HepG2 (cell line): ENCODE measurements at regions not wholly inside any gene's neighbourhood (a gene's known extent, or its start where the extent isn't known, plus 50 kb on each side); places are given as distances from the start of the nearest gene placed in this dataset.

Source experiments
- ATAC-seq: fragments of 200-7000 bp; cut with Tn5 transposase; 3 replicates; pipeline ENCODE4 v1.9.1; 2020; ENCODE audit warnings: mild to moderate bottlenecking, moderate library complexity
- BruUV-seq: library from RNA; stranded (reverse); fragments of 400-500 nt; replicated peaks from 2 replicates; lab custom pipeline; 2021; lab: Mats Ljungman, UMichigan
- CTCF ChIA-PET: fragments of 300-600 bp; formaldehyde crosslinking; extraction: SDS; loops from one replicate; lab custom pipeline; 2021; ENCODE audit warnings: low total read pairs, inconsistent platforms, low intra/inter-chr PET ratio; lab: Yijun Ruan, JAX
- POLR2A ChIA-PET: fragments of 350-600 bp; sonication (Branson Sonifier 250); formaldehyde crosslinking; loops from one replicate; lab custom pipeline; 2020; ENCODE audit warnings: antibody characterized with exemption, inconsistent platforms; lab: Yijun Ruan, JAX
- DNase-seq: peaks from one replicate; pipeline ENCODE4 v3.0.0-alpha.2; 2015; ENCODE audit warnings: low spot score
- FAIRE-seq: peaks from 3 replicates; lab custom pipeline; 2011; peaks lifted over from hg19 to GRCh38; lab: Jason Lieb, UNC
- H2AFZ ChIP-seq: one replicate; pipeline ENCODE4 v1.6.1; 2011; ENCODE audit warnings: low read length, inconsistent platforms
- H3K27ac ChIP-seq: fragments of 300-600 bp; 3 replicates; pipeline ENCODE4 v1.8.0; 2011; ENCODE audit warnings: mixed run types, mild to moderate bottlenecking, mixed read lengths, low read length, inconsistent platforms; ENCODE audit not compliant: insufficient read depth; ENCODE audit errors: extremely low read length
- H3K27me3 ChIP-seq, 2 experiments: fragments of 200-600 bp in 1 of 2; 2 replicates in 1 of 2; 3 replicates in 1 of 2; pipeline versions ENCODE4 v1.6.0 to v1.8.0; 2011; ENCODE audit warnings: low read length in 2 of 2, mild to moderate bottlenecking in 2 of 2, moderate library complexity in 2 of 2, inconsistent platforms in 1 of 2; ENCODE audit not compliant: insufficient read depth in 2 of 2, control insufficient read depth in 1 of 2
- H3K36me3 ChIP-seq, 2 experiments: fragments of 200-600 bp in 1 of 2; replicated peaks in 1 of 2; 2 replicates in 1 of 2; 3 replicates in 1 of 2; pipeline versions ENCODE4 v1.5.1 to v1.8.0; 2011; ENCODE audit warnings: low read length in 2 of 2, inconsistent platforms in 1 of 2; ENCODE audit not compliant: insufficient read depth in 2 of 2, control insufficient read depth in 1 of 2
- H3K4me1 ChIP-seq: 2 replicates; pipeline ENCODE4 v1.5.1; 2012; ENCODE audit warnings: low read length, inconsistent platforms; ENCODE audit not compliant: insufficient read depth
- H3K4me2 ChIP-seq: 2 replicates; pipeline ENCODE4 v1.6.0; 2011; ENCODE audit warnings: low read depth, low read length, inconsistent platforms
- H3K4me3 ChIP-seq, 3 experiments: fragments of 200-600 bp in 1 of 3; sonication (generic), shearing (Covaris generic) in 1 of 3; replicated peaks in 1 of 3; 2 replicates each; pipeline ENCODE4 v1.5.1; 2011 to 2016; ENCODE audit warnings: low read length in 3 of 3, inconsistent platforms in 2 of 3, low read depth in 2 of 3, mild to moderate bottlenecking in 2 of 3, control low read depth in 1 of 3, mixed read lengths in 1 of 3; ENCODE audit not compliant: insufficient read depth in 1 of 3
- H3K79me2 ChIP-seq: one replicate; pipeline ENCODE4 v1.6.1; 2011; ENCODE audit warnings: low read length, inconsistent platforms; ENCODE audit not compliant: insufficient read depth
- H3K9ac ChIP-seq: 2 replicates; pipeline ENCODE4 v1.6.0; 2011; ENCODE audit warnings: mild to moderate bottlenecking, low read depth, low read length, inconsistent platforms; ENCODE audit not compliant: insufficient read depth
- H3K9me3 ChIP-seq: 2 replicates; pipeline ENCODE4 v1.5.1; 2012; ENCODE audit warnings: mild to moderate bottlenecking, low read length
- H4K20me1 ChIP-seq: 2 replicates; pipeline ENCODE4 v1.6.0; 2011; ENCODE audit warnings: inconsistent platforms, mild to moderate bottlenecking, low read length, moderate library complexity; ENCODE audit not compliant: insufficient read depth
- ARNT2 ChIP-seq: sonication (generic); formaldehyde crosslinking; IDR thresholded peaks from 2 replicates; pipeline ENCODE4 v1.8.0; 2022; ENCODE audit warnings: mild to moderate bottlenecking, low read depth, missing genetic modification reagents, moderate library complexity
- ASH2L ChIP-seq: fragments of 300-600, 200-600 bp; sonication (generic); IDR thresholded peaks from 2 replicates; pipeline ENCODE4 v1.7.0; 2017; ENCODE audit warnings: low read depth, mild to moderate bottlenecking, moderate library complexity, mixed read lengths, low read length; ENCODE audit not compliant: insufficient read length
- FOXO1 ChIP-seq: sonication (generic); formaldehyde crosslinking; IDR thresholded peaks from 2 replicates; pipeline ENCODE4 v1.4.0; 2020; ENCODE audit warnings: missing genetic modification reagents
- NFE2 ChIP-seq: sonication (generic); formaldehyde crosslinking; IDR thresholded peaks from 2 replicates; pipeline ENCODE4 v1.4.0; 2020; ENCODE audit warnings: missing genetic modification reagents
- NKX3-1 ChIP-seq: sonication (generic); formaldehyde crosslinking; IDR thresholded peaks from 2 replicates; pipeline ENCODE4 v1.5.0; 2020; ENCODE audit warnings: missing genetic modification reagents
- WGBS: methylation state at CpG from one replicate; pipeline ENCODE4 v1.1.6; 2017; ENCODE audit warnings: low lambda C conversion rate; 5-methylcytosine and 5-hydroxymethylcytosine counted together
- in situ Hi-C: cut with HindIII; loops from 2 replicates; pipeline ENCODE4 v1.10.0; 2017; ENCODE audit warnings: low pct_unique_long_range_greater_than_20kb; ENCODE audit not compliant: extremely low pct_ligation_motif_present
- intact Hi-C: fragments of 100-400 bp; cut with micrococcal nuclease; formaldehyde crosslinking; loops from one replicate; pipeline ENCODE4 v1.10.0; 2022; ENCODE audit not compliant: unreplicated experiment
- TF ChIP-seq, protein P1 (sequence below): sonication (generic); formaldehyde crosslinking; IDR thresholded peaks from 2 replicates; pipeline ENCODE4 v1.4.0; 2020; ENCODE audit warnings: missing genetic modification reagents
- TF ChIP-seq, protein P2 (sequence below): sonication (generic); formaldehyde crosslinking; IDR thresholded peaks from 2 replicates; pipeline ENCODE4 v1.4.0; 2020; ENCODE audit warnings: missing genetic modification reagents, borderline replicate concordance
- TF ChIP-seq, protein P3 (sequence below): sonication (generic); formaldehyde crosslinking; IDR thresholded peaks from 2 replicates; pipeline ENCODE4 v1.4.0; 2020; ENCODE audit warnings: missing genetic modification reagents, low read depth, mild to moderate bottlenecking, borderline replicate concordance

DNA sequence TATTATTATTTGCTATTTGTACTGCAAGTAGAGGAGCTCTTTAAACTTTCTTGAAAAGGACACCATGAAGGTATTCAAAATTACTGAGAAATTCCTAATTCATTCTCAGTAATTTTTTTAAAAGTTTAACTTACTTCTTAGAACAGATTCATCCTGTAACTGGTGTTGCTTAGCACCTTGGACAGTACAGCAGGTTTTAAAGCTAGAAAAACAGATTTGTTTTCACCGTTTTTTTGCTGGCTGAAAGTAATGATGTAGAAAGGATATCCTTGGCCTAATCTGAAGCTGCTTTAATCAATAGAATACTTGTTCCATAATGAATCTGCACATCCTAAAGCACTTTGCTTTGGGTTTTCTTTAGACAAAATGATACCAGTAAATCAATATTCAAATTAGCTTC is 142.5 kb upstream of the TRAM1L1 start:
- Histone ChIP-seq H3K4me2 (no peak overlapping the region), H3K9ac (no peak overlapping the region), H3K36me3 (no peaks in the 10 kb centered on the region), H3K27me3 (no peaks in the 10 kb centered on the region; a peak in 1 of 5 replicates), H3K79me2 (no peaks in the 10 kb centered on the region), H3K9me3 (no peaks in the 10 kb centered on the region), H3K4me3 (no peak overlapping the region), H4K20me1 (no peaks in the 10 kb centered on the region), H2AFZ (no peak overlapping the region), H3K27ac (no peak overlapping the region), H3K4me1 (no peaks in the 10 kb centered on the region)
- POLR2A ChIA-PET, result no interaction called here
- ATAC-seq (no peak), FAIRE-seq (no peak), DNase-seq (no peak)
- WGBS, result 0% methylated on average over 1 of the region's 1 CpG
- in situ Hi-C loops (no loop called here), intact Hi-C loops (no loop called here)
- TF ChIP-seq ASH2L (no peak), NKX3-1 (no peak), FOXO1 (no peak)
- CTCF ChIA-PET, result no interaction called here
- BruUV-seq, result no TSS peak

DNA sequence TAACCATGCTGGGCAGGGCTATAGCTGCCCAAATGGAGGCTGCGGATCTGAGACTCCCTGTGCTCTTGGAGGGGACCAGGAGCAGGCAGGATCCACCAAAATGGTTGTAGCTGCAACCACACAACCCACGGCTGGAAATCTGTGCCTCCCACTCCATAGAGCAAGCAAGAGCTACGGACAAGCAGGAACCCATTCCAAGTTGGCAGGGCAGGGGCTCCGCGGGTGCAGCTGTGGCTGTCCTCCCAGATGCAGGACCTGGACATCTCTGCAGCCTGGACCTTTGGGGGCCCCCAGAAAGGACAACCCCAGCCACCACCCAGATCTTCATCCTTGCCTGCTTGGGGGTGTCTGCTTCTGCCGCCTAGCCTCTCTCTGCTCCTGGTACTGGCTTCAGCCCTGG is 154.1 kb upstream of the TRAM1L1 start:
- WGBS, result no CpG with 5 or more reads among the region's 6 CpGs
- DNase-seq, result no peak
- intact Hi-C loops, result no loop called here
- Histone ChIP-seq H3K9me3 (no peaks in the 10 kb centered on the region), H3K4me3 (no peak overlapping the region), H2AFZ (no peak overlapping the region), H3K27me3 (no peaks in the 10 kb centered on the region), H3K9ac (no peak overlapping the region), H3K4me1 (no peaks in the 10 kb centered on the region), H3K4me2 (no peak overlapping the region), H3K36me3 (no peaks in the 10 kb centered on the region), H3K79me2 (no peaks in the 10 kb centered on the region), H4K20me1 (no peaks in the 10 kb centered on the region), H3K27ac (no peak overlapping the region)
- ChIA-PET CTCF (no interaction called here), POLR2A (no interaction called here)
- no peak for ATAC-seq
- in situ Hi-C loops, result no loop called here
- no TSS peak for BruUV-seq
- TF ChIP-seq ARNT2 (CRISPR knock-in tag) (no peak), NFE2 (no peak)
- TF ChIP-seq, protein P1, sequence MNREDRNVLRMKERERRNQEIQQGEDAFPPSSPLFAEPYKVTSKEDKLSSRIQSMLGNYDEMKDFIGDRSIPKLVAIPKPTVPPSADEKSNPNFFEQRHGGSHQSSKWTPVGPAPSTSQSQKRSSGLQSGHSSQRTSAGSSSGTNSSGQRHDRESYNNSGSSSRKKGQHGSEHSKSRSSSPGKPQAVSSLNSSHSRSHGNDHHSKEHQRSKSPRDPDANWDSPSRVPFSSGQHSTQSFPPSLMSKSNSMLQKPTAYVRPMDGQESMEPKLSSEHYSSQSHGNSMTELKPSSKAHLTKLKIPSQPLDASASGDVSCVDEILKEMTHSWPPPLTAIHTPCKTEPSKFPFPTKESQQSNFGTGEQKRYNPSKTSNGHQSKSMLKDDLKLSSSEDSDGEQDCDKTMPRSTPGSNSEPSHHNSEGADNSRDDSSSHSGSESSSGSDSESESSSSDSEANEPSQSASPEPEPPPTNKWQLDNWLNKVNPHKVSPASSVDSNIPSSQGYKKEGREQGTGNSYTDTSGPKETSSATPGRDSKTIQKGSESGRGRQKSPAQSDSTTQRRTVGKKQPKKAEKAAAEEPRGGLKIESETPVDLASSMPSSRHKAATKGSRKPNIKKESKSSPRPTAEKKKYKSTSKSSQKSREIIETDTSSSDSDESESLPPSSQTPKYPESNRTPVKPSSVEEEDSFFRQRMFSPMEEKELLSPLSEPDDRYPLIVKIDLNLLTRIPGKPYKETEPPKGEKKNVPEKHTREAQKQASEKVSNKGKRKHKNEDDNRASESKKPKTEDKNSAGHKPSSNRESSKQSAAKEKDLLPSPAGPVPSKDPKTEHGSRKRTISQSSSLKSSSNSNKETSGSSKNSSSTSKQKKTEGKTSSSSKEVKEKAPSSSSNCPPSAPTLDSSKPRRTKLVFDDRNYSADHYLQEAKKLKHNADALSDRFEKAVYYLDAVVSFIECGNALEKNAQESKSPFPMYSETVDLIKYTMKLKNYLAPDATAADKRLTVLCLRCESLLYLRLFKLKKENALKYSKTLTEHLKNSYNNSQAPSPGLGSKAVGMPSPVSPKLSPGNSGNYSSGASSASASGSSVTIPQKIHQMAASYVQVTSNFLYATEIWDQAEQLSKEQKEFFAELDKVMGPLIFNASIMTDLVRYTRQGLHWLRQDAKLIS (CRISPR knock-in tag), result no peak
- TF ChIP-seq, protein P2, sequence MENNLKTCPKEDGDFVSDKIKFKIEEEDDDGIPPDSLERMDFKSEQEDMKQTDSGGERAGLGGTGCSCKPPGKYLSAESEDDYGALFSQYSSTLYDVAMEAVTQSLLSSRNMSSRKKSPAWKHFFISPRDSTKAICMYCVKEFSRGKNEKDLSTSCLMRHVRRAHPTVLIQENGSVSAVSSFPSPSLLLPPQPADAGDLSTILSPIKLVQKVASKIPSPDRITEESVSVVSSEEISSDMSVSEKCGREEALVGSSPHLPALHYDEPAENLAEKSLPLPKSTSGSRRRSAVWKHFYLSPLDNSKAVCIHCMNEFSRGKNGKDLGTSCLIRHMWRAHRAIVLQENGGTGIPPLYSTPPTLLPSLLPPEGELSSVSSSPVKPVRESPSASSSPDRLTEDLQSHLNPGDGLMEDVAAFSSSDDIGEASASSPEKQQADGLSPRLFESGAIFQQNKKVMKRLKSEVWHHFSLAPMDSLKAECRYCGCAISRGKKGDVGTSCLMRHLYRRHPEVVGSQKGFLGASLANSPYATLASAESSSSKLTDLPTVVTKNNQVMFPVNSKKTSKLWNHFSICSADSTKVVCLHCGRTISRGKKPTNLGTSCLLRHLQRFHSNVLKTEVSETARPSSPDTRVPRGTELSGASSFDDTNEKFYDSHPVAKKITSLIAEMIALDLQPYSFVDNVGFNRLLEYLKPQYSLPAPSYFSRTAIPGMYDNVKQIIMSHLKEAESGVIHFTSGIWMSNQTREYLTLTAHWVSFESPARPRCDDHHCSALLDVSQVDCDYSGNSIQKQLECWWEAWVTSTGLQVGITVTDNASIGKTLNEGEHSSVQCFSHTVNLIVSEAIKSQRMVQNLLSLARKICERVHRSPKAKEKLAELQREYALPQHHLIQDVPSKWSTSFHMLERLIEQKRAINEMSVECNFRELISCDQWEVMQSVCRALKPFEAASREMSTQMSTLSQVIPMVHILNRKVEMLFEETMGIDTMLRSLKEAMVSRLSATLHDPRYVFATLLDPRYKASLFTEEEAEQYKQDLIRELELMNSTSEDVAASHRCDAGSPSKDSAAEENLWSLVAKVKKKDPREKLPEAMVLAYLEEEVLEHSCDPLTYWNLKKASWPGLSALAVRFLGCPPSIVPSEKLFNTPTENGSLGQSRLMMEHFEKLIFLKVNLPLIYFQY (CRISPR knock-in tag), result no peak
- TF ChIP-seq, protein P3, sequence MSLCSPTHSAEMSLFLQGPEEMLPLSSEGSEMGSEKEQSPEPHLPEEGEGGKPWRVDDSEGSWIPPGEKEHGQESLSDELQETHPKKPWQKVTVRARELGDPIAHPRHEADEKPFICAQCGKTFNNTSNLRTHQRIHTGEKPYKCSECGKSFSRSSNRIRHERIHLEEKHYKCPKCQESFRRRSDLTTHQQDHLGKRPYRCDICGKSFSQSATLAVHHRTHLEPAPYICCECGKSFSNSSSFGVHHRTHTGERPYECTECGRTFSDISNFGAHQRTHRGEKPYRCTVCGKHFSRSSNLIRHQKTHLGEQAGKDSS (CRISPR knock-in tag), result no peak
- TF ChIP-seq, all 625 proteins: peak for 0
- no peak for FAIRE-seq
